MCF 10A (cell line): ENCODE measurements at regions not wholly inside any gene's neighbourhood (a gene's known extent, or its start where the extent isn't known, plus 50 kb on each side); places are given as distances from the start of the nearest gene placed in this dataset.

Experiments
- BruUV-seq: library from RNA; stranded (reverse); fragments of 400-500 nt; replicated peaks from 2 replicates; lab custom pipeline; 2021; lab: Mats Ljungman, UMichigan
- CTCF ChIA-PET: fragments of 300-600 bp; sonication (Branson Sonifier 250); formaldehyde crosslinking; extraction: SDS; loops from one replicate; lab custom pipeline; 2021; ENCODE audit warnings: antibody characterized with exemption, inconsistent platforms; lab: Yijun Ruan, JAX
- POLR2A ChIA-PET: fragments of 300-600, 350-650 bp; sonication (Branson Sonifier 250); formaldehyde crosslinking; extraction: SDS; loops from one replicate; lab custom pipeline; 2020; ENCODE audit warnings: antibody characterized with exemption, inconsistent platforms; lab: Yijun Ruan, JAX
- DNase-seq: peaks from one replicate; pipeline ENCODE4 v3.0.0-alpha.2; 2018; ENCODE audit not compliant: unreplicated experiment
- H3K27ac Mint-ChIP-seq: one replicate; pipeline ENCODE4 v1.8.0; 2022; ENCODE audit warnings: mild to moderate bottlenecking, low read depth, mixed read lengths; ENCODE audit not compliant: unreplicated experiment
- H3K27me3 Mint-ChIP-seq: one replicate; pipeline ENCODE4 v1.8.0; 2022; ENCODE audit warnings: mixed read lengths; ENCODE audit not compliant: insufficient read depth, unreplicated experiment
- H3K36me3 Mint-ChIP-seq: one replicate; pipeline ENCODE4 v1.8.0; 2022; ENCODE audit warnings: mild to moderate bottlenecking, moderate library complexity, mixed read lengths; ENCODE audit not compliant: insufficient read depth, unreplicated experiment
- H3K4me1 Mint-ChIP-seq: one replicate; pipeline ENCODE4 v1.8.0; 2022; ENCODE audit warnings: mixed read lengths; ENCODE audit not compliant: insufficient read depth, unreplicated experiment
- H3K4me3 Mint-ChIP-seq: one replicate; pipeline ENCODE4 v1.8.0; 2022; ENCODE audit warnings: mild to moderate bottlenecking, moderate library complexity, mixed read lengths; ENCODE audit not compliant: unreplicated experiment
- H3K9me3 Mint-ChIP-seq: one replicate; pipeline ENCODE4 v1.8.0; 2022; ENCODE audit warnings: mixed read lengths; ENCODE audit not compliant: unreplicated experiment
- intact Hi-C: fragments of 100-400 bp; cut with micrococcal nuclease; formaldehyde crosslinking; loops from 2 replicates; pipeline ENCODE4 v1.14.1; 2022
- TF ChIP-seq, protein P1 (sequence below): fragments of 200-600 bp; IDR thresholded peaks from one replicate; pipeline ENCODE4 v1.8.0; 2022; ENCODE audit warnings: antibody characterized with exemption, mild to moderate bottlenecking; ENCODE audit not compliant: unreplicated experiment

DNA sequence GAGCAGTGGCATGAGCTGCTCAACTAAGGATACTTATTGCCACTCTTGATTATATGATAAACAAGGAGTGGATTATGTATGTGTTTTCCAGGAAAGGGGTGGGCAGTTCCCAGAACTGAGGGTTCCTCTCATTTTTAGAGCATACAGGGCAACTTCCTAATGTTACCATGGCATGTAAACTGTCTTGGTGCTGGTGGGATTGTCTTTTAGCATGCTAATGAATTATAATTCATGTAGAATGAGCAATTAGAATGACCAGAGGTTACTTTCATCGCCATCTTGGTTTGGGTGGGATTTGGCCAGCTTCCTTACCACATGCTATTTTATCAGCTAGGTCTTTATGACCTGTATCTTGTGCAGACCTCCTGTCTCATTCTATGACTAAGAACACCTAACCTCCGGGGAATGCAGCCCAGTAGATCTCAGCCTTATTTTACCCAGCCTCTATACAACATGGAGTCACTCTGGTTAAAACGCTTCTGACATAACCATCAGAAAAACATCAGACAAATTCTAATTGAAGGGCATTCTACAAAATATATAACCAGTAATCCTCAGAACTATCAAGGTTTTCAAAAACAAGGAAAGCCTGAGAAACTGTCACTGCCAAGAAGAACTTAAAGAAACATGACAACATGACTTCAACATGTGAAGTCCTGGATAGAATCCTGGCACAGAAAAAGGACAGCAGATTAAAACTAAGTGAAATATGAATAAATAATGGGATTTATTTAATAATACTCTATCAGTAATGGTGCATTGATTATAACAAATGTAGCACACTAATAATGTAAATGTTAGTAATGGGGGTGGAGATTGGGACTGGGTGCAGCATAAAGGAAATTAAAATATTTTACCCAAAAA lies 365.0 kb downstream of the SEMA3D start:
- Mint-ChIP-seq H3K4me3 (no peak overlapping the region), H3K36me3 (no peaks in the 10 kb centered on the region), H3K27ac (no peak overlapping the region), H3K4me1 (no peaks in the 10 kb centered on the region), H3K27me3 (no peaks in the 10 kb centered on the region), H3K9me3 (no peaks in the 10 kb centered on the region)
- TF ChIP-seq, protein P1, sequence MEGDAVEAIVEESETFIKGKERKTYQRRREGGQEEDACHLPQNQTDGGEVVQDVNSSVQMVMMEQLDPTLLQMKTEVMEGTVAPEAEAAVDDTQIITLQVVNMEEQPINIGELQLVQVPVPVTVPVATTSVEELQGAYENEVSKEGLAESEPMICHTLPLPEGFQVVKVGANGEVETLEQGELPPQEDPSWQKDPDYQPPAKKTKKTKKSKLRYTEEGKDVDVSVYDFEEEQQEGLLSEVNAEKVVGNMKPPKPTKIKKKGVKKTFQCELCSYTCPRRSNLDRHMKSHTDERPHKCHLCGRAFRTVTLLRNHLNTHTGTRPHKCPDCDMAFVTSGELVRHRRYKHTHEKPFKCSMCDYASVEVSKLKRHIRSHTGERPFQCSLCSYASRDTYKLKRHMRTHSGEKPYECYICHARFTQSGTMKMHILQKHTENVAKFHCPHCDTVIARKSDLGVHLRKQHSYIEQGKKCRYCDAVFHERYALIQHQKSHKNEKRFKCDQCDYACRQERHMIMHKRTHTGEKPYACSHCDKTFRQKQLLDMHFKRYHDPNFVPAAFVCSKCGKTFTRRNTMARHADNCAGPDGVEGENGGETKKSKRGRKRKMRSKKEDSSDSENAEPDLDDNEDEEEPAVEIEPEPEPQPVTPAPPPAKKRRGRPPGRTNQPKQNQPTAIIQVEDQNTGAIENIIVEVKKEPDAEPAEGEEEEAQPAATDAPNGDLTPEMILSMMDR: no peak
- intact Hi-C loops: no loop called here
- no peak for DNase-seq
- ChIA-PET CTCF (interaction anchor here (0.7 kb wide), 1 partner anchor 60 kb away, joined by 3 read pairs; no protein-coding TSS in a partner anchor), POLR2A (no interaction called here)
- BruUV-seq: no TSS peak

DNA sequence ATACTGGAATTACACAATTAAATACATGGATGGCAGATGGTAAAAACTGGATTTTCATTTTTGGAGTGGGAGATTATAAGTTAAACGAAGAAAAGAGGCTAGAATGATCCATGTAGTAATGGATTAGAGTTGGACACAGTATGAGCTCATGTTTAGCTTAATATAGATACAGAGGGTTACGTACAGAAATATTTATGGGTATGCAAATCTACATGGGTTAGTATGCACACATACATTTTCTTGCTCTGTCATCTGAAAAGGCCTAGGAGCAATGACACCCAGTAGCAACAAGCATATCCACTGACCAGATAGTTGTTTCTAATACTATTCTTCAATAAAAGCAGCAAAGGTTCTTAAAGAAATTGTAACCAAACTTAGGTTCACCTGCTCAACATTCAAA lies 366.4 kb downstream of the SEMA3D start:
- Mint-ChIP-seq H3K4me3 (no peak overlapping the region), H3K4me1 (no peaks in the 10 kb centered on the region), H3K27ac (no peak overlapping the region), H3K27me3 (no peaks in the 10 kb centered on the region), H3K9me3 (no peaks in the 10 kb centered on the region), H3K36me3 (no peaks in the 10 kb centered on the region)
- TF ChIP-seq, protein P1: no peak
- no peak for DNase-seq
- intact Hi-C loops: no loop called here
- ChIA-PET POLR2A (no interaction called here), CTCF (no interaction called here)
- no TSS peak for BruUV-seq

DNA sequence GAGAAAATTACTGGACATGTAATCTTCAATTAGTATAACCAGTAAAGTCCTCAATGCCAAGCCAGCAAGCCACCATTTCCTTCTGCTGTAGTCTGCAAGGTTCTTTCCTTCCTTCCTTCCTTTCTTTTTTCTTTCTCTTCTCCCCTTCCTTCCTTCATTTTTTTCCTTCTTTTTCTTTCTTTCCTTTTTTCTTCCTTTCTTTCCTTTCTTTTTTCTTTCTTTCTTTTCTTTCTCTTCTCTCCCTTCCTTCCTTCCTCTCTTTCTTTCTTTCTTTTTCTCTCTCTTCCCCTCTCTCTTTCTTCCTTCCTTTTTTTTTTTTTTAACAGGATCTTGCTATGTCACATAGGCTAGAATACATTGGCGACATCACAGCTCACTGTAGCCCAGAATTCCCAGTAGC lies 369.8 kb downstream of the SEMA3D start:
- Mint-ChIP-seq H3K27me3 (no peaks in the 10 kb centered on the region), H3K9me3 (no peaks in the 10 kb centered on the region), H3K4me1 (no peaks in the 10 kb centered on the region), H3K27ac (no peak overlapping the region), H3K36me3 (no peaks in the 10 kb centered on the region), H3K4me3 (no peak overlapping the region)
- no TSS peak for BruUV-seq
- intact Hi-C loops: no loop called here
- DNase-seq: no peak
- TF ChIP-seq, protein P1: no peak
- POLR2A ChIA-PET: interaction anchor here (0.6 kb wide), 1 partner anchor 884 kb away, joined by 3 read pairs; no protein-coding TSS in a partner anchor
- CTCF ChIA-PET: no interaction called here

DNA sequence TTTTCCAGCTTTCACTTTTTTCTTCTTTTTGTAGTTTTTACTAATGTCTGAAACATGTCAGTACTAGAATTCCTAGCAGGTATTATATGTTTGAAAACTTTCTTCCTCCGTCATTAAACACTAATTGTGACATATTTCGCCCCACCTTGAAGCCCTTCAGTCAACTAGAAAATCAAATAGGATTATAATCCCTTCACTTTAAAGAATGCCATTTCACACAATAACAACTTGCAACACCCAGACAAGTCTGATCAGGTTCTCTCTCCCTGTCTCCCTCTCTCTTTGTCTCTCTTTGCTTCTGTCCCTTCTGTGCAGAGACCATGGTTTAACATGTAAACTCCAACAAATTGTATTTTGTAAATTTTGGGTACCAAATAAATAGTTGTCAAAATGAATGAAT lies 373.5 kb downstream of the SEMA3D start:
- no TSS peak for BruUV-seq
- H3K27ac Mint-ChIP-seq: peak overlapping the region; percentile 14
- H3K27me3 Mint-ChIP-seq: no peaks in the 10 kb centered on the region
- TF ChIP-seq, protein P1: no peak
- H3K4me1 Mint-ChIP-seq: no peaks in the 10 kb centered on the region
- ChIA-PET POLR2A (interaction anchor here (0.6 kb wide), 2 partner anchors 110 to 111 kb away, joined by 3 read pairs; no protein-coding TSS in a partner anchor), CTCF (no interaction called here)
- intact Hi-C loops: no loop called here
- no peaks in the 10 kb centered on the region for H3K9me3 Mint-ChIP-seq
- H3K36me3 Mint-ChIP-seq: no peaks in the 10 kb centered on the region
- DNase-seq: peak; percentile 7
- H3K4me3 Mint-ChIP-seq: no peak overlapping the region
